ENCODE measurements at regions not wholly inside any gene's neighbourhood (a gene's known extent, or its start where the extent isn't known, plus 50 kb on each side); places are given as distances from the start of the nearest gene placed in this dataset.
"Not testable (repeated sequence)": the region's sequence is repeated elsewhere in the genome, so short reads cannot be mapped to it uniquely, and the experiment has no call there.

- DNase-seq (ENCODE audit: low read depth), result no peak
Observed at GRCh38 chr21:15932726-15933125, 202.9 kb downstream of the USP25 start.

- no peak for DNase-seq (ENCODE audit: low read depth)
Observed at GRCh38 chr21:15935530-15935929, 205.7 kb downstream of the USP25 start.

GRCh38 chr21:15943009-15943666 lies 213.4 kb downstream of the USP25 start:
- no peak for DNase-seq (ENCODE audit: low read depth)

GRCh38 chr21:15947677-15948076 lies 217.9 kb downstream of the USP25 start:
- no peak for DNase-seq (ENCODE audit: low read depth)

- no peak for DNase-seq (ENCODE audit: low read depth)
Observed at GRCh38 chr21:15953551-15954116, 223.9 kb downstream of the USP25 start.

GRCh38 chr21:15964236-15964855 lies 234.6 kb downstream of the USP25 start:
- DNase-seq (ENCODE audit: low read depth), result no peak

- DNase-seq (ENCODE audit: low read depth), result no peak
Observed at GRCh38 chr21:15966231-15966630, 236.4 kb downstream of the USP25 start.

- DNase-seq (ENCODE audit: low read depth), result no peak
Observed at GRCh38 chr21:15966651-15967050, 236.9 kb downstream of the USP25 start.

- DNase-seq (ENCODE audit: low read depth), result no peak
Observed at GRCh38 chr21:15967661-15968060, 237.9 kb downstream of the USP25 start.

- DNase-seq (ENCODE audit: low read depth), result no peak
Observed at GRCh38 chr21:15968776-15969310, 239.1 kb downstream of the USP25 start.

GRCh38 chr21:15976807-15977206 lies 247.0 kb downstream of the USP25 start:
- DNase-seq (ENCODE audit: low read depth), result no peak

- no peak for DNase-seq (ENCODE audit: low read depth)
Observed at GRCh38 chr21:15978215-15978738, 248.5 kb downstream of the USP25 start.

- DNase-seq (ENCODE audit: low read depth), result not testable (repeated sequence)
Observed at GRCh38 chr21:15979493-15979892, 249.7 kb downstream of the USP25 start.

- no peak for DNase-seq (ENCODE audit: low read depth)
Observed at GRCh38 chr21:15986277-15986676, 256.5 kb downstream of the USP25 start.

- no peak for DNase-seq (ENCODE audit: low read depth)
Observed at GRCh38 chr21:15992171-15992570, 262.4 kb downstream of the USP25 start.

- no peak for DNase-seq (ENCODE audit: low read depth)
Observed at GRCh38 chr21:15993951-15994350, 264.2 kb downstream of the USP25 start.

GRCh38 chr21:15999741-16000140 lies 270.0 kb downstream of the USP25 start:
- DNase-seq (ENCODE audit: low read depth), result no peak

- DNase-seq (ENCODE audit: low read depth), result no peak
Observed at GRCh38 chr21:16002874-16003466, 273.2 kb downstream of the USP25 start.

GRCh38 chr21:16004086-16004485 lies 274.3 kb downstream of the USP25 start:
- no peak for DNase-seq (ENCODE audit: low read depth)

- DNase-seq (ENCODE audit: low read depth), result no peak
Observed at GRCh38 chr21:16004523-16004922, 274.7 kb downstream of the USP25 start.

GRCh38 chr21:16005996-16006395 lies 276.2 kb downstream of the USP25 start:
- DNase-seq (ENCODE audit: low read depth), result no peak

GRCh38 chr21:16007943-16008342 lies 278.2 kb downstream of the USP25 start:
- no peak for DNase-seq (ENCODE audit: low read depth)

GRCh38 chr21:16011719-16012118 lies 281.9 kb downstream of the USP25 start:
- DNase-seq (ENCODE audit: low read depth), result no peak
